ENCODE measurements at regions not wholly inside any gene's neighbourhood (a gene's known extent, or its start where the extent isn't known, plus 50 kb on each side); places are given as distances from the start of the nearest gene placed in this dataset.

DNA sequence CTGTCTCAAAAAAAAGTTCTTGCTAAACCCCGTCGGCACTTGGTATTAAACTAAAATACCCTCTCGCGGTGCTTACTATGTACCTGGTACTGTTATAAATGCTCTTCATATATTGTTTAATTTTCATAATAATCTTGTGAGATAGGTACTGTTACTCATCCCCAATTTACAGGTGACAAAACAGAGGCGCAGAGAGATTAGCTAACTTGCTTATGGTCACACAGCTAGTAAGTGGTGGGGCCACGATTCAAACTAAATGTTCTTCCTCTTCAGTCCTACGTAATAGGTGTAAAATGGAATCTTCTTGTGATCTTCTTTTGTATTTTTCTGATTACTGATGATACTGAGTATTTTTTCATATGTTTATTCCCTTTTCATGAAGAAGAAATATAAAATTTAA, 51.3 kb downstream of the TET3 start:
- H3K4me3 ChIP-seq (ENCODE audit: low read length in 2 of 2), result no peak overlapping the region
- no peaks in the 10 kb centered on the region for H3K9me3 ChIP-seq (ENCODE audit: control insufficient read depth in 2 of 2, low read length in 2 of 2)
- no peak overlapping the region for H3K27ac ChIP-seq (ENCODE audit: low read depth in 2 of 2, low read length in 2 of 2)
- no peak overlapping the region for H3K9ac ChIP-seq (ENCODE audit: low read depth in 1 of 2, low read length in 2 of 2)
- no peaks in the 10 kb centered on the region for H3K36me3 ChIP-seq (ENCODE audit: control insufficient read depth in 2 of 2, insufficient read depth in 2 of 2, low read length in 2 of 2)
- peaks cover 36 to 37% of the 10 kb centered on the region in 2 donors for H3K4me1 ChIP-seq (ENCODE audit: control insufficient read depth in 2 of 2, insufficient read depth in 2 of 2, low read length in 2 of 2)
- no peaks in the 10 kb centered on the region for H3K27me3 ChIP-seq (ENCODE audit: control insufficient read depth in 2 of 2, insufficient read depth in 2 of 2, low read length in 2 of 2)

DNA sequence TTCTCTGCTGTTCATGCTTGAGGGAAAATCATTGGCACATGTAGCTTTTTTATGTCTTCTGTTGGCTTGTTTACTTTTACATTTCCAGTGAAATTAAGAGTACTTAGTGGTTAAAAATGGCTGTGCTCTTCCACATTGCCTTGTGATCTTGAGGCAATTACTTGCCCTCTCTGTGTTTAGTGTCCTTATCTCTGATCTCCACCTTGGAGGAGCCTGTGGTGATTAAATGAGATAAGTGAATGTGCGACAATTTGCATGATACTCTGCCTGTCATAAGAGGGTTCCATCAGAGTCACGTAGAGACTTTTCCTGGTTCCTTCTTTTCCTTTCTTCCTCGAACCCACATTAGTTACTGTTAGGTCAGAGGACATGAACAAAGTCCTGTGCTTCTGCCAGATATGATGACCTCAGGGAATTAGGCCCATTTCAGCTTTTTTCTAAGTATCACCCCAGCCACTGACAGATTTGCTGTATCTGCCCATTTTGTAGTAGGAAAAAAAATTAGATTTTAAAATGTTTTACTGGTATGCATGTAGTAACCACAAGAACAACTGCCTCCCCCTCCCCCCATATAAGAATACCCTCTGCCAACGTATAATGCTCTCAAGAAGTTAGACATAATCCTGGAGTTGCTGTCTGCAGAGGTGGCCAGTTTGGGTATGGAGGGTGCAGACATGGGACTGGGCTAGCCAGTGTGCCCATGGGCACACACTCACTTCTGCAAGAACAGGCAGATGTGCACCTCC, 51.9 kb downstream of the TET3 start:
- H3K27ac ChIP-seq (ENCODE audit: low read depth in 2 of 2, low read length in 2 of 2), result peak overlapping the region in 1 of 2 donors; percentile 54
- H3K27me3 ChIP-seq (ENCODE audit: control insufficient read depth in 2 of 2, insufficient read depth in 2 of 2, low read length in 2 of 2), result no peaks in the 10 kb centered on the region
- peaks cover 33 to 37% of the 10 kb centered on the region in 2 donors for H3K4me1 ChIP-seq (ENCODE audit: control insufficient read depth in 2 of 2, insufficient read depth in 2 of 2, low read length in 2 of 2)
- H3K9ac ChIP-seq (ENCODE audit: low read depth in 1 of 2, low read length in 2 of 2), result no peak overlapping the region
- no peaks in the 10 kb centered on the region for H3K36me3 ChIP-seq (ENCODE audit: control insufficient read depth in 2 of 2, insufficient read depth in 2 of 2, low read length in 2 of 2)
- no peaks in the 10 kb centered on the region for H3K9me3 ChIP-seq (ENCODE audit: control insufficient read depth in 2 of 2, low read length in 2 of 2)
- H3K4me3 ChIP-seq (ENCODE audit: low read length in 2 of 2), result no peak overlapping the region

- Histone ChIP-seq H3K36me3 (ENCODE audit: control insufficient read depth in 2 of 2, insufficient read depth in 2 of 2, low read length in 2 of 2) (no peaks in the 10 kb centered on the region), H3K9me3 (ENCODE audit: control insufficient read depth in 2 of 2, low read length in 2 of 2) (no peaks in the 10 kb centered on the region), H3K27me3 (ENCODE audit: control insufficient read depth in 2 of 2, insufficient read depth in 2 of 2, low read length in 2 of 2) (no peaks in the 10 kb centered on the region), H3K4me3 (ENCODE audit: low read length in 2 of 2) (no peak overlapping the region), H3K4me1 (ENCODE audit: control insufficient read depth in 2 of 2, insufficient read depth in 2 of 2, low read length in 2 of 2) (peaks cover 25 to 30% of the 10 kb centered on the region in 2 donors), H3K9ac (ENCODE audit: low read depth in 1 of 2, low read length in 2 of 2) (no peak overlapping the region), H3K27ac (ENCODE audit: low read depth in 2 of 2, low read length in 2 of 2) (peak overlapping the region in 1 of 2 donors; percentile 54)
Observed at GRCh38 chr2:74037379-74037860, 52.7 kb downstream of the TET3 start.

- Histone ChIP-seq H3K4me1 (ENCODE audit: control insufficient read depth in 2 of 2, insufficient read depth in 2 of 2, low read length in 2 of 2) (peaks cover 16 to 19% of the 10 kb centered on the region in 2 donors), H3K4me3 (ENCODE audit: low read length in 2 of 2) (no peak overlapping the region), H3K27me3 (ENCODE audit: control insufficient read depth in 2 of 2, insufficient read depth in 2 of 2, low read length in 2 of 2) (no peaks in the 10 kb centered on the region), H3K36me3 (ENCODE audit: control insufficient read depth in 2 of 2, insufficient read depth in 2 of 2, low read length in 2 of 2) (no peaks in the 10 kb centered on the region), H3K9me3 (ENCODE audit: control insufficient read depth in 2 of 2, low read length in 2 of 2) (no peaks in the 10 kb centered on the region), H3K9ac (ENCODE audit: low read depth in 1 of 2, low read length in 2 of 2) (no peak overlapping the region), H3K27ac (ENCODE audit: low read depth in 2 of 2, low read length in 2 of 2) (no peak overlapping the region)
Observed at GRCh38 chr2:74039611-74040010, 54.9 kb downstream of the TET3 start.

DNA sequence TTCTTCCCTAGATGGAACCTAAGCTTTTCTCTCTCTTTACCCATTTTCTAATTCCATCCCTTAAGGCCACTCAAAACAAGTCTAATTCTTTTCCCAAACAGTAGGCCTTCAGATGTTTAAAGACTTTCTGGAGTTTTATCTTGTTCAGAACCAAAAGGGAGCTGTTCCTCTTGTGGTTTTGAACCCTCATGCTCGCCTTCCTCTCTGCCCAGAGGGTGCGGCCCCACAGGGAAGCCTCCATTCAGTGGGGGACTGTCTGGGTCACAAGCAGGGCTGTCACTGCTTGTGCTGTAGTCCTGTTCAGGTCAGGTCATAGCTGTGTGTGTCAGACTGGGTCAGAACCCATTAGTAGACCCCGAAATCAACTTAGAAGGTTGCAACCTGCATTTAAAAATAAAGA, 56.5 kb downstream of the TET3 start:
- H3K27ac ChIP-seq (ENCODE audit: low read depth in 2 of 2, low read length in 2 of 2), result no peak overlapping the region
- H3K9me3 ChIP-seq (ENCODE audit: control insufficient read depth in 2 of 2, low read length in 2 of 2), result no peaks in the 10 kb centered on the region
- peaks cover 15 to 19% of the 10 kb centered on the region in 2 donors for H3K4me1 ChIP-seq (ENCODE audit: control insufficient read depth in 2 of 2, insufficient read depth in 2 of 2, low read length in 2 of 2)
- no peak overlapping the region for H3K4me3 ChIP-seq (ENCODE audit: low read length in 2 of 2)
- H3K36me3 ChIP-seq (ENCODE audit: control insufficient read depth in 2 of 2, insufficient read depth in 2 of 2, low read length in 2 of 2), result no peaks in the 10 kb centered on the region
- no peaks in the 10 kb centered on the region for H3K27me3 ChIP-seq (ENCODE audit: control insufficient read depth in 2 of 2, insufficient read depth in 2 of 2, low read length in 2 of 2)
- H3K9ac ChIP-seq (ENCODE audit: low read depth in 1 of 2, low read length in 2 of 2), result no peak overlapping the region

GRCh38 chr2:74041726-74042125, 57.0 kb downstream of the TET3 start:
- Histone ChIP-seq H3K9ac (ENCODE audit: low read depth in 1 of 2, low read length in 2 of 2) (no peak overlapping the region), H3K36me3 (ENCODE audit: control insufficient read depth in 2 of 2, insufficient read depth in 2 of 2, low read length in 2 of 2) (no peaks in the 10 kb centered on the region)

DNA sequence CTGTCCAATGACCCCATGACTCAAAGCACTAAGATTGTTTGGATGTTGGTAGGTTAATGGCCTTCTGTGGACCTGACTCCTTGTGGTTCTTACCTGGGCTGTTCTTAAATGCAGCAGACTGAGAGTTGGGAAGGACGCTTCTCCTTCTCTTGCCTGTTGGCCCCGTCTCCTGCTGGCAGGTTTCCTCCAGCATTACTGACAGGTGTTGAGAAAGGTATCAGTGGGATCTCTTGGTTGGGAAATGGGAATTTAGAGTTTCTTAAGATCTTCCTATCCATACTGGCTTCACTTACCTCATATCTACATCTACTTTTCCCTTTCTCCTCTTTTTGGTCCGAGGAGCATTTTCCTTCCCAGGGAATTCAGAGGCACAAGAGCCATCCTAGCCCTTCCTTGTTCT, 57.9 kb downstream of the TET3 start:
- H3K9ac ChIP-seq (ENCODE audit: low read depth in 1 of 2, low read length in 2 of 2), result no peak overlapping the region
- no peak overlapping the region for H3K27ac ChIP-seq (ENCODE audit: low read depth in 2 of 2, low read length in 2 of 2)
- H3K27me3 ChIP-seq (ENCODE audit: control insufficient read depth in 2 of 2, insufficient read depth in 2 of 2, low read length in 2 of 2), result no peaks in the 10 kb centered on the region

More at GRCh38 chr2:74041726-74042125, 57.0 kb downstream of the TET3 start:
- no peaks in the 10 kb centered on the region for H3K9me3 ChIP-seq (ENCODE audit: control insufficient read depth in 2 of 2, low read length in 2 of 2)
- peaks cover 13 to 14% of the 10 kb centered on the region in 2 donors for H3K4me1 ChIP-seq (ENCODE audit: control insufficient read depth in 2 of 2, insufficient read depth in 2 of 2, low read length in 2 of 2)
- H3K27ac ChIP-seq (ENCODE audit: low read depth in 2 of 2, low read length in 2 of 2), result no peak overlapping the region
- H3K4me3 ChIP-seq (ENCODE audit: low read length in 2 of 2), result no peak overlapping the region
- no peaks in the 10 kb centered on the region for H3K27me3 ChIP-seq (ENCODE audit: control insufficient read depth in 2 of 2, insufficient read depth in 2 of 2, low read length in 2 of 2)

DNA sequence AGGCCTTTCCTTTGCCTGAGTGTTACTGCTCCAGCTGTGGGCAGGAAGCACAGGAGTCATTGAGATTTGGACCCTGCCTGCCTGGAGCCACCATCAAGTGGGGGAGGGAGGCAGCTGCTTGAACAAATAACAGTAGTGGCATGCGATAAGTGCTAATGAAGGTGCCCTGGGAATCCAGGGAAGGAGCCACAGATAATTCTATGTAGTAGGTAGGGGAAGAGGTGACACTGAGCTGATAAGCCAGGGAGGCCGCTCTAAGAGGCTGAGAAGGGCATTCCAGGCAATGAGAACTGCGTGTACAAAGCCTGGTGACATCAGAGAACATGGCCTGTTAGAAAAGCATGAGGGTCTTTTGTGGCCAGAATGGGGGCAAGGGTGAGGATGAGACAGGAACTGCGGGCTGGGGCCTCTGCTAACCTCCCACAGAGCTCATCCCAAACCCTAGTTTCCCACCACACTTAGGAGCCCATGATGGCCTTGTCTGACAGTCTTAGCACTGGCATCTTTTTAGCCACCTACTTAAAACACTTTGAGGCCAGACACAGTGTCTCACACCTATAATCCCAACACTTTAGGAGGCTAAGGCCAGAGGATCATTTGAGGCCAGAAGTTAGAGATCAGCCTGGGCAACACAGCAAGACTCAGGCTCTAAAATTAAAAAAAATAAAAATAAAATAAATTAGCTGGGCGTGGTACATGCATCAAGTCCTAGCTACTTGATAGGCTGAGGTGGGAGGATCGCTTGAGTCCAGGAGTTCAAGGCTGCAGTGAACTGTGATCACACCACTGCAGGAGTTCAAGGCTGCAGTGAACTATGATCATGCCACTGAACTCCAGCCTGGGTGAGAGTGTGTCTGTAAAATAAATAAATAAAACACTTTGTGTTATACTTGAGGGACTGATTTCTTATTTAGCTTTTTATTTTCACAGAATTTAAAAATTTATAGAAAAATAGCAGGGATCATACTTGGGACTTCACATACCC, 58.9 kb downstream of the TET3 start:
- Histone ChIP-seq H3K9ac (ENCODE audit: low read depth in 1 of 2, low read length in 2 of 2) (no peak overlapping the region), H3K27ac (ENCODE audit: low read depth in 2 of 2, low read length in 2 of 2) (no peak overlapping the region), H3K27me3 (ENCODE audit: control insufficient read depth in 2 of 2, insufficient read depth in 2 of 2, low read length in 2 of 2) (no peaks in the 10 kb centered on the region), H3K4me3 (ENCODE audit: low read length in 2 of 2) (no peak overlapping the region), H3K36me3 (ENCODE audit: control insufficient read depth in 2 of 2, insufficient read depth in 2 of 2, low read length in 2 of 2) (peaks cover 10 to 14% of the 10 kb centered on the region in 2 donors), H3K4me1 (ENCODE audit: control insufficient read depth in 2 of 2, insufficient read depth in 2 of 2, low read length in 2 of 2) (peaks cover 2% of the 10 kb centered on the region in 2 donors), H3K9me3 (ENCODE audit: control insufficient read depth in 2 of 2, low read length in 2 of 2) (no peaks in the 10 kb centered on the region)

More for the DNA sequence above, 57.9 kb downstream of the TET3 start:
- Histone ChIP-seq H3K4me3 (ENCODE audit: low read length in 2 of 2) (no peak overlapping the region), H3K9me3 (ENCODE audit: control insufficient read depth in 2 of 2, low read length in 2 of 2) (no peaks in the 10 kb centered on the region), H3K4me1 (ENCODE audit: control insufficient read depth in 2 of 2, insufficient read depth in 2 of 2, low read length in 2 of 2) (peaks cover 6% of the 10 kb centered on the region in 2 donors), H3K36me3 (ENCODE audit: control insufficient read depth in 2 of 2, insufficient read depth in 2 of 2, low read length in 2 of 2) (peaks cover 0 to 7% of the 10 kb centered on the region in 2 donors)

DNA sequence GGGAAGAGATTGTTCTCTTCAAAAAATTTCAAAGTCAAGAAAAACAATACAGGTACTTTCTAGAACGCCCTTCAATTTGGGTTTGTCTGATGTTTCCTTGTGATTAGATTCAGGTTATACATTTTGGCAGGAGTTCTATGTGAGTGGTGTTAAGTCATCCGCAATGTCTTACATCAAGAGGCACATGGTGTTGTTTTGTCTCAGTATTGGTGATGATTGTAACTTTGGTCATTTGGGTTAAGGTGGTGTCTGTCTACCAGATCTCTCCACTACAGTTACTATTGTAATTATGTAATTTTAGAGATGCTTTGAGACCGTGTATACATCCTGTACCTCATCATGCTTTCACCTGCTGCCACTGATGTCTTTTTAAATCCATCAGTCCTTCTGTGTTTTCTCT, 60.3 kb downstream of the TET3 start:
- no peak overlapping the region for H3K4me3 ChIP-seq (ENCODE audit: low read length in 2 of 2)

GRCh38 chr2:74045454-74045853, 60.7 kb downstream of the TET3 start:
- Histone ChIP-seq H3K9ac (ENCODE audit: low read depth in 1 of 2, low read length in 2 of 2) (no peak overlapping the region), H3K4me1 (ENCODE audit: control insufficient read depth in 2 of 2, insufficient read depth in 2 of 2, low read length in 2 of 2) (peaks cover 0 to 2% of the 10 kb centered on the region in 2 donors), H3K4me3 (ENCODE audit: low read length in 2 of 2) (no peak overlapping the region), H3K27ac (ENCODE audit: low read depth in 2 of 2, low read length in 2 of 2) (no peak overlapping the region), H3K27me3 (ENCODE audit: control insufficient read depth in 2 of 2, insufficient read depth in 2 of 2, low read length in 2 of 2) (no peaks in the 10 kb centered on the region), H3K36me3 (ENCODE audit: control insufficient read depth in 2 of 2, insufficient read depth in 2 of 2, low read length in 2 of 2) (peaks cover 15 to 20% of the 10 kb centered on the region in 2 donors), H3K9me3 (ENCODE audit: control insufficient read depth in 2 of 2, low read length in 2 of 2) (no peaks in the 10 kb centered on the region)

More for the DNA sequence above, 60.3 kb downstream of the TET3 start:
- Histone ChIP-seq H3K36me3 (ENCODE audit: control insufficient read depth in 2 of 2, insufficient read depth in 2 of 2, low read length in 2 of 2) (peaks cover 15 to 20% of the 10 kb centered on the region in 2 donors), H3K4me1 (ENCODE audit: control insufficient read depth in 2 of 2, insufficient read depth in 2 of 2, low read length in 2 of 2) (peaks cover 0 to 2% of the 10 kb centered on the region in 2 donors), H3K27ac (ENCODE audit: low read depth in 2 of 2, low read length in 2 of 2) (no peak overlapping the region), H3K27me3 (ENCODE audit: control insufficient read depth in 2 of 2, insufficient read depth in 2 of 2, low read length in 2 of 2) (no peaks in the 10 kb centered on the region), H3K9ac (ENCODE audit: low read depth in 1 of 2, low read length in 2 of 2) (no peak overlapping the region), H3K9me3 (ENCODE audit: control insufficient read depth in 2 of 2, low read length in 2 of 2) (no peaks in the 10 kb centered on the region)

Measured in mucosa of rectum (tissue), 2 donors.